ENCODE measurements at regions not wholly inside any gene's neighbourhood (a gene's known extent, or its start where the extent isn't known, plus 50 kb on each side); places are given as distances from the start of the nearest gene placed in this dataset.

DNA sequence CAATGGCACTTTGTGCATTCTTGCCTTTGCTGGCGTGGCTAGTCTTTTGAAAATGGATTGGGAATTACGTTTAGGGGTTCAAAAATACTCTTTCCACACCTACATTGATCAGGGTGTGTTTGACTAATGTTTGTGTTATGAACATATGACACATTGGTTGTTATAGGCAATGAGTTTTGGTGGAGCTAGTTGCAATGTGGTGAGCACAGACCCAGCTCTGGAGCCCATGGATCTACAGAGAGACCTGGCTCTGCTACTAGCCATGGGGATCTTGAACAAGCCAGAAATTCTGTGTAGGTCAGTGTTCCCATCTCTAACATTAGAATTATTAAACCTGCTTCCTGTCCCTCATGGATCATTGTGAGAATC, 222.4 kb upstream of the UBL3 start:
- no peak for TF ChIP-seq CTCF (tag by site-specific recombination; IDR thresholded peaks at IDR 0.05)
- no peak for TF ChIP-seq BCL11A (tag by site-specific recombination; IDR thresholded peaks at IDR 0.05; ENCODE audit: low read depth)
